ENCODE measurements at regions not wholly inside any gene's neighbourhood (a gene's known extent, or its start where the extent isn't known, plus 50 kb on each side); places are given as distances from the start of the nearest gene placed in this dataset.

GRCh38 chr11:15726893-15727519, 612.3 kb downstream of the INSC start:
- TF ChIP-seq EZH2 (IDR thresholded peaks at IDR 0.05; ENCODE audit: low read depth, unreplicated experiment) (no peak), CTCF (conservative IDR thresholded peaks at IDR 0.05; ENCODE audit: low read depth in 2 of 2) (no peak), POLR2AphosphoS5 (IDR thresholded peaks at IDR 0.05; ENCODE audit: low read depth) (no peak)
